NCI-H2029 treated with DMSO at 0.1 percent for 48 hours (cell line): ENCODE measurements at regions not wholly inside any gene's neighbourhood (a gene's known extent, or its start where the extent isn't known, plus 50 kb on each side); places are given as distances from the start of the nearest gene placed in this dataset.

Source experiments
- DNase-seq: peaks from one replicate; lab custom pipeline; 2025; lab: John Stamatoyannopoulos, UW

- no peak for DNase-seq
Measured at GRCh38 chr5:175765858-175766257, 105.5 kb upstream of the CPLX2 start.

- DNase-seq, result no peak
Measured at GRCh38 chr5:175766963-175767362, 104.4 kb upstream of the CPLX2 start.

- DNase-seq, result no peak
Measured at GRCh38 chr5:175772747-175773533, 98.4 kb upstream of the CPLX2 start.

GRCh38 chr5:175773534-175774070 lies 97.8 kb upstream of the CPLX2 start:
- no peak for DNase-seq

GRCh38 chr5:175775416-175775815 lies 96.0 kb upstream of the CPLX2 start:
- DNase-seq, result no peak

- peak; percentile 97 for DNase-seq
Measured at GRCh38 chr5:175778951-175779503, 92.4 kb upstream of the CPLX2 start.

- DNase-seq, result no peak
Measured at GRCh38 chr5:175783739-175784138, 87.6 kb upstream of the CPLX2 start.

GRCh38 chr5:175784230-175784629 lies 87.1 kb upstream of the CPLX2 start:
- DNase-seq, result no peak

- no peak for DNase-seq
Measured at GRCh38 chr5:175785681-175786080, 85.7 kb upstream of the CPLX2 start.

GRCh38 chr5:175788155-175788787 lies 83.1 kb upstream of the CPLX2 start:
- no peak for DNase-seq

GRCh38 chr5:175789670-175790069 lies 81.7 kb upstream of the CPLX2 start:
- no peak for DNase-seq

GRCh38 chr5:175790796-175791195 lies 80.6 kb upstream of the CPLX2 start:
- no peak for DNase-seq

GRCh38 chr5:175795959-175796358 lies 75.4 kb upstream of the CPLX2 start:
- DNase-seq, result no peak

GRCh38 chr5:175796536-175797499 lies 74.6 kb upstream of the CPLX2 start:
- DNase-seq, result no peak

GRCh38 chr5:175797521-175798038 lies 73.8 kb upstream of the CPLX2 start:
- peak; percentile 70 for DNase-seq

- no peak for DNase-seq
Measured at GRCh38 chr5:175798626-175799025, 72.8 kb upstream of the CPLX2 start.

- DNase-seq, result no peak
Measured at GRCh38 chr5:175800656-175801081, 70.7 kb upstream of the CPLX2 start.

GRCh38 chr5:175802361-175802760 lies 69.0 kb upstream of the CPLX2 start:
- no peak for DNase-seq

GRCh38 chr5:175803254-175803653 lies 68.1 kb upstream of the CPLX2 start:
- DNase-seq, result no peak

- no peak for DNase-seq
Measured at GRCh38 chr5:175803736-175804454, 67.5 kb upstream of the CPLX2 start.
